ENCODE measurements at regions not wholly inside any gene's neighbourhood (a gene's known extent, or its start where the extent isn't known, plus 50 kb on each side); places are given as distances from the start of the nearest gene placed in this dataset.

DNA sequence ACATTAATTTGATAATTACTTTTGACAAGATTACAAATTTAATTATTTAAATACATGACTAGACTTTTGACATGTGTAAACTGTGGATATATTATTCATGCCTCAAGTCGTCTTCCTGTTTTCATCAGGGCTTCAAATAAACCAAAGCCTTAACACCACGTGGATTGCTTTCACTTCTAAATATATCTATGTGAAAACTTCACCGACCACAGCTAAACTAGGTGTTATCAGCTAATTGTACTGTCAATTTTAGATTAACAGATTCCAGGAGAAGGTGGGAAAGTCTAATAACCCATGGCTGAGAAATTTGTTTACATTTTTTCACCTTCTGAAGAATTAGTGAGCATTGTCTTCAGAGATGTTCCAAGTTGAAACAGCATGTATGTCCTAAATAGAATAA, 494.7 kb upstream of the FAM98A start:
- TF ChIP-seq, protein P1, sequence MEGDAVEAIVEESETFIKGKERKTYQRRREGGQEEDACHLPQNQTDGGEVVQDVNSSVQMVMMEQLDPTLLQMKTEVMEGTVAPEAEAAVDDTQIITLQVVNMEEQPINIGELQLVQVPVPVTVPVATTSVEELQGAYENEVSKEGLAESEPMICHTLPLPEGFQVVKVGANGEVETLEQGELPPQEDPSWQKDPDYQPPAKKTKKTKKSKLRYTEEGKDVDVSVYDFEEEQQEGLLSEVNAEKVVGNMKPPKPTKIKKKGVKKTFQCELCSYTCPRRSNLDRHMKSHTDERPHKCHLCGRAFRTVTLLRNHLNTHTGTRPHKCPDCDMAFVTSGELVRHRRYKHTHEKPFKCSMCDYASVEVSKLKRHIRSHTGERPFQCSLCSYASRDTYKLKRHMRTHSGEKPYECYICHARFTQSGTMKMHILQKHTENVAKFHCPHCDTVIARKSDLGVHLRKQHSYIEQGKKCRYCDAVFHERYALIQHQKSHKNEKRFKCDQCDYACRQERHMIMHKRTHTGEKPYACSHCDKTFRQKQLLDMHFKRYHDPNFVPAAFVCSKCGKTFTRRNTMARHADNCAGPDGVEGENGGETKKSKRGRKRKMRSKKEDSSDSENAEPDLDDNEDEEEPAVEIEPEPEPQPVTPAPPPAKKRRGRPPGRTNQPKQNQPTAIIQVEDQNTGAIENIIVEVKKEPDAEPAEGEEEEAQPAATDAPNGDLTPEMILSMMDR (conservative IDR thresholded peaks at IDR 0.05; ENCODE audit: low read length), result no peak
- no peak for TF ChIP-seq EZH2phosphoT487 (IDR thresholded peaks at IDR 0.05; ENCODE audit: borderline replicate concordance, low read depth, low read length)

Data from OCI-LY7 (cell line).